MCF 10A (cell line): ENCODE measurements at regions not wholly inside any gene's neighbourhood (a gene's known extent, or its start where the extent isn't known, plus 50 kb on each side); places are given as distances from the start of the nearest gene placed in this dataset.

Experiments used
- BruUV-seq: library from RNA; stranded (reverse); fragments of 400-500 nt; replicated peaks from 2 replicates; lab custom pipeline; 2021; lab: Mats Ljungman, UMichigan
- CTCF ChIA-PET: fragments of 300-600 bp; sonication (Branson Sonifier 250); formaldehyde crosslinking; extraction: SDS; loops from one replicate; lab custom pipeline; 2021; ENCODE audit warnings: antibody characterized with exemption, inconsistent platforms; lab: Yijun Ruan, JAX
- POLR2A ChIA-PET: fragments of 300-600, 350-650 bp; sonication (Branson Sonifier 250); formaldehyde crosslinking; extraction: SDS; loops from one replicate; lab custom pipeline; 2020; ENCODE audit warnings: antibody characterized with exemption, inconsistent platforms; lab: Yijun Ruan, JAX
- DNase-seq: peaks from one replicate; pipeline ENCODE4 v3.0.0-alpha.2; 2018; ENCODE audit not compliant: unreplicated experiment
- H3K27ac Mint-ChIP-seq: one replicate; pipeline ENCODE4 v1.8.0; 2022; ENCODE audit warnings: mild to moderate bottlenecking, low read depth, mixed read lengths; ENCODE audit not compliant: unreplicated experiment
- H3K27me3 Mint-ChIP-seq: one replicate; pipeline ENCODE4 v1.8.0; 2022; ENCODE audit warnings: mixed read lengths; ENCODE audit not compliant: insufficient read depth, unreplicated experiment
- H3K36me3 Mint-ChIP-seq: one replicate; pipeline ENCODE4 v1.8.0; 2022; ENCODE audit warnings: mild to moderate bottlenecking, moderate library complexity, mixed read lengths; ENCODE audit not compliant: insufficient read depth, unreplicated experiment
- H3K4me1 Mint-ChIP-seq: one replicate; pipeline ENCODE4 v1.8.0; 2022; ENCODE audit warnings: mixed read lengths; ENCODE audit not compliant: insufficient read depth, unreplicated experiment
- H3K4me3 Mint-ChIP-seq: one replicate; pipeline ENCODE4 v1.8.0; 2022; ENCODE audit warnings: mild to moderate bottlenecking, moderate library complexity, mixed read lengths; ENCODE audit not compliant: unreplicated experiment
- H3K9me3 Mint-ChIP-seq: one replicate; pipeline ENCODE4 v1.8.0; 2022; ENCODE audit warnings: mixed read lengths; ENCODE audit not compliant: unreplicated experiment
- intact Hi-C: fragments of 100-400 bp; cut with micrococcal nuclease; formaldehyde crosslinking; loops from 2 replicates; pipeline ENCODE4 v1.14.1; 2022
- TF ChIP-seq, protein P1 (sequence below): fragments of 200-600 bp; IDR thresholded peaks from one replicate; pipeline ENCODE4 v1.8.0; 2022; ENCODE audit warnings: antibody characterized with exemption, mild to moderate bottlenecking; ENCODE audit not compliant: unreplicated experiment

DNA sequence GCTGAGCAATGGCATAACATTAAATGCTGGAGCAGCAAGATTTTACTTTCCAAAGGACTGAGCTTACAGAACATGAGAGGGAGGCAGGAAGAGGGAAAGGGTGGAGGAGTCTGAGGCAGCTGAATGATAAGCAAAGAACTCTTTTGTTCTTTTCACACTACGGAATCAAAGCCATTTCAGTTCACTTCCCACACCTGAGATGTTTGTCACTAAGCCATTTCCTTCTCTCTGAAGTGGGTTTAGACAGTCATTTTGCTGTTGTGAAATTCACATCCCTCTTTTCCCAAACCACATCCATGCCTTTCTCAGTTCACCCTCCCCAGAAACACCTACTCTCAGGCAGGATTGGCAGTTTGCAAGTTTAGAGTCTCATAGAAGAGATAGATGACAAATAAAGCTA is 267.9 kb downstream of the ADGRG6 start:
- Mint-ChIP-seq H3K4me1 (peaks cover 27% of the 10 kb centered on the region), H3K27ac (peak overlapping the region; percentile 67), H3K27me3 (no peaks in the 10 kb centered on the region), H3K4me3 (no peak overlapping the region), H3K36me3 (no peaks in the 10 kb centered on the region), H3K9me3 (peaks cover 12% of the 10 kb centered on the region)
- DNase-seq, result peak; percentile 7
- intact Hi-C loops, result loop anchor here (5.0 kb wide), 1 partner anchor 858 kb away; no protein-coding TSS in a partner anchor
- ChIA-PET CTCF (interaction anchor here (0.6 to 2.5 kb wide), 5 partner anchors 15 to 123 kb away, joined by 3 to 9 read pairs (median 3); no protein-coding TSS in a partner anchor), POLR2A (interaction anchor here (0.6 to 1.5 kb wide), 5 partner anchors 18 to 1175 kb away, joined by 3 to 4 read pairs (median 3); no protein-coding TSS in a partner anchor)
- TF ChIP-seq, protein P1, sequence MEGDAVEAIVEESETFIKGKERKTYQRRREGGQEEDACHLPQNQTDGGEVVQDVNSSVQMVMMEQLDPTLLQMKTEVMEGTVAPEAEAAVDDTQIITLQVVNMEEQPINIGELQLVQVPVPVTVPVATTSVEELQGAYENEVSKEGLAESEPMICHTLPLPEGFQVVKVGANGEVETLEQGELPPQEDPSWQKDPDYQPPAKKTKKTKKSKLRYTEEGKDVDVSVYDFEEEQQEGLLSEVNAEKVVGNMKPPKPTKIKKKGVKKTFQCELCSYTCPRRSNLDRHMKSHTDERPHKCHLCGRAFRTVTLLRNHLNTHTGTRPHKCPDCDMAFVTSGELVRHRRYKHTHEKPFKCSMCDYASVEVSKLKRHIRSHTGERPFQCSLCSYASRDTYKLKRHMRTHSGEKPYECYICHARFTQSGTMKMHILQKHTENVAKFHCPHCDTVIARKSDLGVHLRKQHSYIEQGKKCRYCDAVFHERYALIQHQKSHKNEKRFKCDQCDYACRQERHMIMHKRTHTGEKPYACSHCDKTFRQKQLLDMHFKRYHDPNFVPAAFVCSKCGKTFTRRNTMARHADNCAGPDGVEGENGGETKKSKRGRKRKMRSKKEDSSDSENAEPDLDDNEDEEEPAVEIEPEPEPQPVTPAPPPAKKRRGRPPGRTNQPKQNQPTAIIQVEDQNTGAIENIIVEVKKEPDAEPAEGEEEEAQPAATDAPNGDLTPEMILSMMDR, result no peak
- no TSS peak for BruUV-seq

DNA sequence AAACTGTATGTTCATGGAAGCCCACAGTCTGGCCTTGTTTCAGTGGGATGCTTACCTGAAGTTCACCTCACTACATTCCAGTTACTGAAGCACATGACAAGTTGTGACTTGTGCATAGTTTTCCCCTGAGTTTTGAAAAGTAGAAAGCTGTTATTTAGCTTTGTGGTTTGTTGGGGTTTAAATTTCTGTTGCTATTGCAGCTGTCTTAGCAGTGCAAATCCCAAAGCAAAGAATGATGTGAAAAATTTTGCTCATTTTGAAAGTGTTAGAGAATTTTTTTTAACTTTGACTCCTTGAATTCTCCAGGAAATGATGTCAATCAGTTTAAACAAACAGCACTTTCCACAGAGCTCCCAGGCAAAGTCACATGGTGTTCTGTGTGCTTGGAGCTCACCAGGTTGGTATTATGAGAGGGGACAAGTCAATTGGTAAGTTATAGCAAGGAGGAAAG is 268.4 kb downstream of the ADGRG6 start:
- ChIA-PET CTCF (interaction anchor here (0.6 to 1.2 kb wide), 3 partner anchors 54 to 122 kb away, joined by 3 read pairs; no protein-coding TSS in a partner anchor), POLR2A (interaction anchor here (1.0 to 1.5 kb wide), 5 partner anchors 18 to 827 kb away, joined by 3 to 4 read pairs (median 3); no protein-coding TSS in a partner anchor)
- Mint-ChIP-seq H3K4me3 (no peak overlapping the region), H3K36me3 (no peaks in the 10 kb centered on the region), H3K27me3 (no peaks in the 10 kb centered on the region), H3K4me1 (peaks cover 27% of the 10 kb centered on the region), H3K9me3 (peaks cover 12% of the 10 kb centered on the region), H3K27ac (peak overlapping the region; percentile 67)
- BruUV-seq, result no TSS peak
- intact Hi-C loops, result no loop called here
- peak; percentile 40 for DNase-seq
- TF ChIP-seq, protein P1, result no peak

DNA sequence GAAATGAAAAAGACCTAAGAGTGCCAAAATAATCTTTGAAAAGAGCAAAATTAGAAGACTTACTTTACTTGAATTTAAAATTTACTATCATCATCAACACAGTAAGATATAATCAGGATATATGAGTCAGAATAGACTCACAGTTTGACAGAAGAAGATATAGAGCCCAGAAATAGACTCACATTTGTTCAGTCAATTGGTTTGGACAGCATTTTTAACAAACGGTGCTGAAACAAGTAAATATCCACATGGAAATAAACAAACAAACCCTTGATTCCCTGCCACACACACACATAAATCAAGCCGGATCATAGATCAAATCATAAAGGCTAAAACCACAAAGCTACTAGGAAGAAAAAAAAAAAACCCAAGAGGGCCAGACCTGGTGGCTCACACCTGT is 291.1 kb downstream of the ADGRG6 start:
- Mint-ChIP-seq H3K4me1 (no peaks in the 10 kb centered on the region), H3K4me3 (no peak overlapping the region), H3K27ac (no peak overlapping the region), H3K27me3 (no peaks in the 10 kb centered on the region), H3K36me3 (no peaks in the 10 kb centered on the region), H3K9me3 (peaks cover 14% of the 10 kb centered on the region)
- POLR2A ChIA-PET, result no interaction called here
- CTCF ChIA-PET, result no interaction called here
- no TSS peak for BruUV-seq
- TF ChIP-seq, protein P1, result no peak
- intact Hi-C loops, result no loop called here
- no peak for DNase-seq

DNA sequence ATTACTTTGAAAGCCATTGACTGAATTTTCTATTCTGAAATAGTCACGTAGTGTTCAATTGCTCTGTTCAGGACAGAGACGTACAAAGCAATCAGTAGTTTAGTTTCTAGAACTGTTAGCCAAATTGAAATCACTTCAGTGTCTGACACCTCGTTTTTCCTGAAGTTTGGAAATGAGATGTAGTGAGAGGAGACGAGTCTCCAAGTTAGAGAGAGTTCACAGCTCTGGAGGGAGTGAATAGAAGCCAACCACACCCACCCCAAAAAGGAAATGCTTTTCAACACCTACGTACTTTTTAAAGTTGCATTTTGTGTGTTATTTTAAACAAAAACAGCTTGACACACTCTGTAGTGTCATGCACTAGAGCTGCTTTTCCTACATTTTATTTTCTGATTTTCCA is 296.0 kb downstream of the ADGRG6 start:
- ChIA-PET CTCF (interaction anchor here (0.6 kb wide), 1 partner anchor 966 kb away, joined by 3 read pairs; no protein-coding TSS in a partner anchor), POLR2A (no interaction called here)
- Mint-ChIP-seq H3K36me3 (no peaks in the 10 kb centered on the region), H3K4me1 (no peaks in the 10 kb centered on the region), H3K27ac (no peak overlapping the region), H3K4me3 (no peak overlapping the region), H3K27me3 (no peaks in the 10 kb centered on the region), H3K9me3 (no peaks in the 10 kb centered on the region)
- TF ChIP-seq, protein P1, result no peak
- no peak for DNase-seq
- BruUV-seq, result no TSS peak
- intact Hi-C loops, result no loop called here
